Neural cell (in vitro differentiated cells): ENCODE measurements at regions not wholly inside any gene's neighbourhood (a gene's known extent, or its start where the extent isn't known, plus 50 kb on each side); places are given as distances from the start of the nearest gene placed in this dataset.

Source experiments
- H2AFZ ChIP-seq: fragments of 200-600, 300-800 bp; sonication (generic), shearing (Covaris generic); 2 replicates; pipeline ENCODE4 v1.6.0; 2014; ENCODE audit warnings: low read depth, mild to moderate bottlenecking, antibody characterized with exemption, low read length, moderate library complexity
- H3F3A ChIP-seq: fragments of 200-600 bp; shearing (Covaris generic); 2 replicates; pipeline ENCODE4 v1.6.1; 2016; ENCODE audit warnings: mild to moderate bottlenecking, moderate library complexity, mixed read lengths, antibody characterized with exemption, low read length; ENCODE audit not compliant: insufficient read depth, poor library complexity, severe bottlenecking
- H3K27ac ChIP-seq: fragments of 200-600, 300-800 bp; sonication (generic), shearing (Covaris generic); 2 replicates; pipeline ENCODE4 v1.5.1; 2014; ENCODE audit warnings: mild to moderate bottlenecking, low read length, moderate library complexity
- H3K27me3 ChIP-seq: fragments of 300-800, 200-600 bp; sonication (generic), shearing (Covaris generic); 2 replicates; pipeline ENCODE4 v1.6.0; 2014; ENCODE audit warnings: mild to moderate bottlenecking, low read depth, low read length, moderate library complexity; ENCODE audit not compliant: insufficient read depth
- H3K36me3 ChIP-seq: fragments of 300-800, 200-600 bp; sonication (generic), shearing (Covaris generic); 2 replicates; pipeline ENCODE4 v1.5.1; 2014; ENCODE audit warnings: mild to moderate bottlenecking, antibody characterized with exemption, low read length, moderate library complexity; ENCODE audit not compliant: insufficient read depth
- H3K4me2 ChIP-seq: fragments of 300-800, 200-600 bp; sonication (generic), shearing (Covaris generic); 2 replicates; pipeline ENCODE4 v1.6.0; 2014; ENCODE audit warnings: mild to moderate bottlenecking, low read length
- H3K4me3 ChIP-seq: fragments of 300-800, 200-600 bp; sonication (generic), shearing (Covaris generic); 2 replicates; pipeline ENCODE4 v1.5.1; 2014; ENCODE audit warnings: mild to moderate bottlenecking, low read length, moderate library complexity
- H3K79me2 ChIP-seq: fragments of 200-600 bp; shearing (Covaris generic); replicated peaks from 2 replicates; pipeline ENCODE4 v1.6.0; 2014; ENCODE audit warnings: mild to moderate bottlenecking, low read length, moderate library complexity; ENCODE audit not compliant: insufficient read depth
- H3K9ac ChIP-seq: fragments of 300-800, 200-600 bp; sonication (generic), shearing (Covaris generic); 2 replicates; pipeline ENCODE4 v1.6.1; 2016; ENCODE audit warnings: mild to moderate bottlenecking, low read length, mixed read lengths
- H3K9me2 ChIP-seq: fragments of 200-600 bp; shearing (Covaris generic); 2 replicates; pipeline ENCODE4 v1.6.1; 2016; ENCODE audit warnings: mild to moderate bottlenecking, low read length, mixed read lengths; ENCODE audit not compliant: insufficient read depth
- H3K9me3 ChIP-seq: fragments of 200-600, 300-800 bp; sonication (generic), shearing (Covaris generic); 2 replicates; pipeline ENCODE4 v1.6.1; 2016; ENCODE audit warnings: mild to moderate bottlenecking, mixed run types, low read length, moderate library complexity, mixed read lengths
- H4K20me1 ChIP-seq: fragments of 200-600 bp; shearing (Covaris generic); 2 replicates; pipeline ENCODE4 v1.6.1; 2016; ENCODE audit warnings: mild to moderate bottlenecking, mixed run types; ENCODE audit not compliant: insufficient read depth
- CTCF ChIP-seq: fragments of 450-650 bp; IDR thresholded peaks from 2 replicates; pipeline ENCODE4 v1.5.1; 2014; ENCODE audit warnings: antibody characterized with exemption, mild to moderate bottlenecking, moderate library complexity; ENCODE audit not compliant: poor library complexity, severe bottlenecking
- EP300 ChIP-seq: fragments of 450-650 bp; conservative IDR thresholded peaks from 2 replicates; pipeline ENCODE4 v1.6.1; 2014; ENCODE audit warnings: antibody characterized with exemption, mild to moderate bottlenecking, moderate library complexity; ENCODE audit not compliant: poor library complexity, severe bottlenecking
- EZH2 ChIP-seq: fragments of 200-600, 300-800 bp; shearing (Covaris generic), sonication (generic); IDR thresholded peaks from 2 replicates; pipeline ENCODE4 v1.6.1; 2014; ENCODE audit warnings: antibody characterized with exemption, low read length, borderline replicate concordance, mild to moderate bottlenecking; ENCODE audit not compliant: insufficient read depth, poor library complexity, severe bottlenecking
- MXI1 ChIP-seq: fragments of 450-650 bp; conservative IDR thresholded peaks from 2 replicates; pipeline ENCODE4 v1.6.1; 2014; ENCODE audit warnings: antibody characterized with exemption, mild to moderate bottlenecking; ENCODE audit not compliant: poor library complexity, severe bottlenecking
- POLR2AphosphoS5 ChIP-seq: IDR thresholded peaks from 2 replicates; pipeline ENCODE4 v1.6.1; 2012
- RAD21 ChIP-seq: fragments of 450-650 bp; conservative IDR thresholded peaks from 2 replicates; pipeline ENCODE4 v1.6.1; 2014; ENCODE audit warnings: antibody characterized with exemption, mild to moderate bottlenecking, moderate library complexity
- REST ChIP-seq: IDR thresholded peaks from 2 replicates; pipeline ENCODE4 v1.6.1; 2012; ENCODE audit warnings: borderline replicate concordance
- SMC3 ChIP-seq: fragments of 450-650 bp; conservative IDR thresholded peaks from 2 replicates; pipeline ENCODE4 v1.6.1; 2014; ENCODE audit warnings: antibody characterized with exemption, mild to moderate bottlenecking, moderate library complexity; ENCODE audit not compliant: poor library complexity
- TAF1 ChIP-seq: IDR thresholded peaks from 2 replicates; pipeline ENCODE4 v1.6.1; 2012; ENCODE audit warnings: low read depth

- TF ChIP-seq TAF1, result no peak
- TF ChIP-seq RAD21, result no peak
- TF ChIP-seq EP300, result no peak
- no peak for TF ChIP-seq MXI1
- TF ChIP-seq CTCF, result no peak
- TF ChIP-seq SMC3, result no peak
- TF ChIP-seq POLR2AphosphoS5, result no peak
- no peak for TF ChIP-seq REST
- TF ChIP-seq EZH2, result no peak
- H3K9ac ChIP-seq, result no peak overlapping the region
- H3K9me2 ChIP-seq, result no peaks in the 10 kb centered on the region
- no peaks in the 10 kb centered on the region for H3K9me3 ChIP-seq
- H3K27me3 ChIP-seq, result no peaks in the 10 kb centered on the region
- H3F3A ChIP-seq, result no peaks in the 10 kb centered on the region
- H3K27ac ChIP-seq, result no peak overlapping the region
- no peak overlapping the region for H3K4me3 ChIP-seq
- no peak overlapping the region for H2AFZ ChIP-seq
- H3K36me3 ChIP-seq, result no peaks in the 10 kb centered on the region
- no peaks in the 10 kb centered on the region for H4K20me1 ChIP-seq
- no peaks in the 10 kb centered on the region for H3K79me2 ChIP-seq
- H3K4me2 ChIP-seq, result no peak overlapping the region
These were observed 146.3 kb upstream of the FOXF1 start for GRCh38 chr16:86363836-86364618.

GRCh38 chr16:86364653-86365380, 145.5 kb upstream of the FOXF1 start:
- Histone ChIP-seq H3K9ac (no peak overlapping the region), H3K36me3 (no peaks in the 10 kb centered on the region), H2AFZ (no peak overlapping the region), H3K4me3 (no peak overlapping the region), H3K27me3 (no peaks in the 10 kb centered on the region), H3K79me2 (no peaks in the 10 kb centered on the region), H3K4me2 (no peak overlapping the region), H3F3A (no peaks in the 10 kb centered on the region), H4K20me1 (no peaks in the 10 kb centered on the region), H3K27ac (no peak overlapping the region), H3K9me3 (no peaks in the 10 kb centered on the region), H3K9me2 (no peaks in the 10 kb centered on the region)
- TF ChIP-seq EZH2 (no peak), TAF1 (no peak)
